GM10266 (cell line): ENCODE measurements at regions not wholly inside any gene's neighbourhood (a gene's known extent, or its start where the extent isn't known, plus 50 kb on each side); places are given as distances from the start of the nearest gene placed in this dataset.

Experiments
- DNase-seq: peaks from one replicate; pipeline ENCODE4 v3.0.0; 2012; ENCODE audit errors: extremely low spot score
- CTCF ChIP-seq: IDR thresholded peaks from 2 replicates; pipeline ENCODE4 v1.5.1; 2012; ENCODE audit warnings: mild to moderate bottlenecking, low read depth; ENCODE audit not compliant: control insufficient read depth, insufficient read depth; ENCODE audit errors: missing control alignments

DNA sequence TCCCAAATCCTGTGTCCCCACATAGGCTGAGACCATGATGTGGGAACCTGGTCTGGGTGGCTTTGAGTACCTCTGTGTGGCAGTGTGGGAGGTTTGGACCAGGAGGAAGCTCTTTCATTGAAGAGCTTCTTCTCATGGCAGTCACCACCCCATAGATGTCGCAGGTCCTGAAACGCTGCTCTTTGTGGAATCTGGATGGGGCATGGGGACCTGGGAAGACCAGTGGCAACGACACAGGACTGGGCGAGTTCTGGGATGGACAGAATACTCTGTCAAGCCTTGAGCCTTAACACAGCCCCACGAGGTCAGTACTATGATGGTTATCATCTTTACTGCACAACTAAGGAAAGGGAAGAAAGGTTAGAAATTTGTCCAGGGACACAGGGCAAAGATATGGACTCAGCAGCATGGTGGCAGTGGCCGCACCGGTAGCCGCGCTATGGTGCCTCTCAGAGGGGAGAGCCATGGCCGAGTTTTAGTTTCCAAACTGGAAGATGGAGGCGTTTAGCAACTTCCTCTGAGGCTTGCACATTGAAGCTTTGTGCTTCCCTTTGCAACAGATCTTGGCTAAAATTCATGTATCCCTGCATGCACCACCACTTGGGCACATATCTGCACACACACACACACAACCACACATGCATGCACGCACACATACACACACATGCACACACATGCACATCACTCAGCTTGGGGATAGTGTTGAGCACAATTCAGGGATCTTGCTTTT, 117.7 kb upstream of the C1orf174 start:
- no peak for TF ChIP-seq CTCF
- DNase-seq: no peak

DNA sequence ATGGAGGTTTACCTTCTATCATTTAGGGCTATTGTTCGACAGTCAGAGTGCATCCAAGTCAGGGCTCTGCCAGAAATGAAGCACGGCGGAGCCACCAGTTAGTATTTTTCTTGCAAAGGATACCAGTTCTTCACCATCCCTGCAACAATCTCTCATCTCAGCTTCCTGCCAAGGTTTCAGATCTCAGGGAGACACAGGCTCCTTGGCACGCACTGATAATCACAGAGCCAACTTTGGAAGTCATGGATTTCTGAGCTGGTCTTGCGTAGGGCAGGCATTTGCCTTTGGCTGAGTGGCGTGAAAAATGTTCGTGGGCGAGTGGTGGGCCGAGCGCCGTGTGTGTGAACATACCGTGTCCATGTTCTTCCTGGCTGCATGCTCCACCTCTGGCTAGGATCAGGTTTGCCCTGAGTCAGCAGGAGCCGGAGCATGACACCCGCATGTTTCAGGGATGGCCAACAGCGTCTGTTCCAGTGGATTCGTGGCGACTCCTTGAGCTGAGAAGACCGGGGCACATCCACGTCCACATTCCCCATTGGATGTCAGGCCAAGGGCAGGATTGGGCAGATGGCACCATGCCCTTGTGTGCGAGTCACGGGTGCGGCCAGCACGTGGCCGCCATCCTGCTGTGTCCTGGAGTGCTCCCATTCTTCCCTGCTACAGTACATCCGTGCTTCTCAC, 118.5 kb upstream of the C1orf174 start:
- no peak for DNase-seq
- TF ChIP-seq CTCF: no peak

DNA sequence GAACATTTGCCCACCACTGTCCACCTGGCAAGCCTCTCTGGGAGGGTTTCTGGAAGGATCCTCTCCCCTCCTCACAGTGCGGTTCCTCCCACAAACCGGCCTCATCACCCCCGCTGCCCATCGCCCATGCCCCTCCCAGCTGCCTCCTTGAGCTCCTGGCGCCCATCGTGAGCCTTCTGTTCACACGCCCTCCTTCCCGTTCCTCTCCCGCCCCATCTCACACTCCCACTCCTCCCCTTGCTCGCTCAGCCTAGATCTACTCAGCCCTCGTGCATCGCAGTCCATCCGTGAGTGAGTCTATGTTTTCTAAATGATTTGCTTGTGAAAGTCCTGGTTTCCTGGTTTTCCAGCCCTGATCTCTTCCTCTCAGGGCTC, 119.1 kb upstream of the C1orf174 start:
- TF ChIP-seq CTCF: no peak

GRCh38 chr1:4019606-4020331, 119.7 kb upstream of the C1orf174 start:
- no peak for TF ChIP-seq CTCF
- no peak for DNase-seq

More for the DNA sequence above, 119.1 kb upstream of the C1orf174 start:
- no peak for DNase-seq

DNA sequence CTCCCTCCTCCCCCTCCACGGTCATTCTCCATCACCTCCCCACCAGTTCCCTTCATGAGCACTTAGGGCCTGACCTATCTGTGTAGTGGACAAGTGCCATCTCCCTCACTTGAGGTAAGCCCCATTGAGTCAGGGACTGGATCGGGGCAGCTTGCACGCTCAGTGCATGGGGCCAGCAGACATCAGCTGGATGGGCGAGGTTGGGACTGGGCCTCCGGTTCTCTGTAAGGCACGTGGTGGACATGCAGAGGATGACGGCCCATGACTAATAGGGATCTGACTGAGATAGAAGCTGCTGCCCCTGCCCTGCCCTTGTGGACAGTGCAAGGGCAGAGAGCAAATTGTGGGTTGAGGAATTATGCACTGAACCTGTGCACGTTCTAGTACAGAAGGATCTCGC, 120.4 kb upstream of the C1orf174 start:
- no peak for DNase-seq
- no peak for TF ChIP-seq CTCF

- no peak for TF ChIP-seq CTCF
- DNase-seq: no peak
Observed at GRCh38 chr1:4021136-4021973, 121.3 kb upstream of the C1orf174 start.

DNA sequence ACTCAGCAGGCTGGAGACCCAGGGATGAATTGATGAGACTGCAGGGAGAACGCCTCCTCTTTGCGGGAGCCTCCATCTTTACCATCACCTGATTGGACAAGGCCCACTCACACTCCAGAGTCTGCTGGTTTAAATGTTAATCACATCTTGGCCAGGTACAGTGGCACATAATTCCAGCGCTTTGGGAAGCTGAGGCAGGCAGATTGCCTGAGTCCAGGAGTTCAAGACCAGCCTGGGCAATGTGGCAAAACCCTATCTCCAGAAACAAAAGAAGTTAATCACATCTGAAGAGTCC, 121.8 kb upstream of the C1orf174 start:
- no peak for DNase-seq
- no peak for TF ChIP-seq CTCF
